GM21737 (cell line): ENCODE measurements at regions not wholly inside any gene's neighbourhood (a gene's known extent, or its start where the extent isn't known, plus 50 kb on each side); places are given as distances from the start of the nearest gene placed in this dataset.

ENCODE experiments used
- ATAC-seq: cut with Tn5 transposase; IDR thresholded peaks from one replicate; pipeline ENCODE4 v1.9.1; 2021; ENCODE audit warnings: mild to moderate bottlenecking, moderate library complexity; ENCODE audit not compliant: unreplicated experiment

DNA sequence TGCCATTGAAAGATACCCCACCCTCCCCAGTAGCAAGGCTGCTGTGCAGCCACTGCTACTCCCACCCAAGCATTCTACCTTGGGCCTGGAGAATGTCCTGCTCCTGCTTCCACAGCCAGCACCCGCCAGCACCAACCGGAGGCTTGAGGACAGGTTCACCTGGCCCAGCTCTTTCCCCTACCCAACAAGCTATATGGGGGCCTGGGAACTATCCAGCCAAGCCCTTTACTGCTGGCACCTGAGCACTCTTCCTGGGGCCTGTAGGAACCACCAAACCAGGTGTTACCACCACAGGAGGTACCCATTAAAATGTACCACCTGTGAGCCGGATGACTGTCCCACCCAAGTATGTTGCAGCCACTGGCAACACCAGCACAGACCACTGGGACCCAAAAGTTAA is 86.1 kb upstream of the GHR start:
- ATAC-seq: no peak

DNA sequence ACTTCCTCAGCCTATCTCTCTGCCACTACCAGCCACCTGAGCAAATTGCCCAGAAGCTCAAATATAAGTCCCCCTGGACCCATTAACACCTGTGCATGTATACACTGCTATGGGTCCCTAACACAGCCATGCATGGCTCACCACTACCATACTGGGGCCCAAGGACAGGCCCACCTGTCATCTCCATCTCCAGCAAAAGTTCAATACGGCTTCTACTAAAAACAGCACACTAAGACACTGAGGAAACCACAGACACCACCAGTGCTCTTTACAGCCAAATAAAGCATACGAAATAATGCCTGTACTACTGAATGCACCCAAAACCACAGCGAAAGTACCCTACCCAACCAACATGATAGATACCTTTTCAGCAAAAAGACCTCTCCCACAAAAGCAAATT is 85.6 kb upstream of the GHR start:
- no peak for ATAC-seq

DNA sequence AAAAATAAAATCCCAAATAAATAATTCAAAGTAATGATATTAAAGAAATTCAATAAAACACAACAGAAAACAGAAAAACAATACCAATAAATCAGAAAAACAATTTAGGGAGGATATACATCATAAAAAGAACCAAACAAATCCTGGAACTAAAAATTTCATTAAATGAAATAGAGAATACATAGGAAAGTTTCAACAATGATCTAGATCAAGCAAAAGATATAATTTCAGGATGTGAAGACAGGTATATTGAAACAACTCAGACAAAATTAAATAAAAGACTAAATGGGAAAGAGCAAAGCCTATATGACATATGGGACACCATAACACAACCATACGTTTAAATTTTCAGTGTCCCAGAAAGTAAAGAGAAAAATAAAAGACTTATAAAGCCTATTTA is 85.1 kb upstream of the GHR start:
- no peak for ATAC-seq

DNA sequence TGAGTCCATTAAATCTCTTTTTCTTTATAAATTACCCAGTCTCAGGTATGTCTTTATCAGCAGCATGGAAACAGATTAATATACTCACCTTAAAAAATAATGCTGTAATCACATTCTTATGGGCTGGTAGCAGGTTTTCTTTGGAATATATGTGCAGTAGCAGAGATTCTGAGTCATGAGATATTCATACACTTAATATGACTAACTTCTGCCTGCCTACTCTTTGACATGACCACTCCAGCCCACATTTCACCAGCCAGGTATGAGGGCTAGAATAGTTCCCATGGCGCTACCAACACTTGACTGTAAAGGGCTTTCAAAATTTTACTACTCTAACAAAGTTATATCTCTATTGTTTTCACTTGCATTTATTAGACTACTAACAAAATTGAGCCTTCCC is 74.1 kb upstream of the GHR start:
- ATAC-seq: no peak

DNA sequence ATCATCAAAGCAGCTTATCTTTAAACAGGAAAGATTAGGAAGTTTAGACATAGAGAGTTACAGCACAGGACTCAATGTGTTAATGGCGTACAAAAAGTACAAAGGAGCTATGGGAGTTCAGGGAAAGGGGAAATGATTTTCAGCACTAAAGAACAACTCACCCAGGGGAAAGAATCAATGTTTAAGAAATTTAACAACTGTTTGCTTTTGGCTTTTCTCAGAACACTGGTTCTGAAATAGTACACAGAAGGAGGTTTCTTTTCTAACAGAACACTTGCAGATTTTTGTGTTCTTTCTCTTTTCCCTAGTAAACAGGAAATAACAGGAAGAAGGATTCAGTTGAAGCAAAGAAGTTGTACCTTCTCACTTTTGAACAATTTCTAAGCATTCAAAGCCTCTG is 71.3 kb upstream of the GHR start:
- no peak for ATAC-seq

DNA sequence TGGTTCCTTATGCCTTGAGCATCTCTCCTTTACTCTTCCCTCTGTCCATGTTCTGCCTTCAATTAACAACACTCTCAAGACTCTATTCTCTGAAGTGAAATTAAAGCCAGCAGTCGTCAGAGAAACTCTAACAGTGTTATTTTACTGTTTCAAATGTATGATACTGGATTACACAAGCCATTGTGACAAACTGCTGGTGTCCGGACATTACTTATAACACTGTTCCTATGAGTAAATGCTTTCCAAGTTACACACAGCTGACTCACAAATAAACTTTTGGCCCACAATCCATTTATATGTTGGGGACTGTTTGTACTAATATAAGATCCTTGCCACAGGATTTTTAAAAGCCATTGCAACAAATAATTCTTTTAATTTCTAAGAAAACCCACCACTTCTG is 63.2 kb upstream of the GHR start:
- ATAC-seq: no peak

DNA sequence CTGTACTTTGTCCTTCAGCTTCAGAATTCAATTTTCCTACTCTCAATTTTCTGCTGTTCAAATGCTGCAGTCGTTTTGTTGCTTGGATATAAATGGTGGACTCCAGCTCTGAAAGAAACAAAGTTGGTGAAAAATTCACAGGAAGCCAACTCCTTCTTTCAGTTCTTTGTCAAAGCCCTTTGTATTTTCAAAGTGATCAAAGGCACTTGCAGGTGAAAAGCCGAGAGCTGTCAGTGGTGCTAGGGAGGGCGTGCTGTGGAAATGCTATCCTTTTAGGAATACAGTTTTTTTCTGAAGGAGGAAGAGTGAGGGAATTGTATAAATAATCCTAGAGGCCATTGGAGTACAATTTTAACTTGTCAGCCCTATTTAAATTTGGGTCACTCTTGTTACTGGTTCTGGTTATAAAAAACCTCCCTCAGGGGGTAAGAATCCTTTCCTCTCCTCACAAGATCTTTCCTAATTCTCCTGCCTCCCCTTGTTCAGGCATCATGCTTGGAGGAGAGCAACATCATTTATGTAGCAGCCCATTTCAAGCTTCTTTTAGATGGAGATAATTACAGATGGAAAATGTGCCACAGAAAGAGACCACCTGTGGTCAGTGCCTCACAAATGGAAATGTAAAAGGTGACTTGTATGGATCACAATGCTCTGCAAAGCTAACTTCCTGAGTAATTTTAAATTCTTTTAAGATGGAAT is 62.5 kb upstream of the GHR start:
- no peak for ATAC-seq

DNA sequence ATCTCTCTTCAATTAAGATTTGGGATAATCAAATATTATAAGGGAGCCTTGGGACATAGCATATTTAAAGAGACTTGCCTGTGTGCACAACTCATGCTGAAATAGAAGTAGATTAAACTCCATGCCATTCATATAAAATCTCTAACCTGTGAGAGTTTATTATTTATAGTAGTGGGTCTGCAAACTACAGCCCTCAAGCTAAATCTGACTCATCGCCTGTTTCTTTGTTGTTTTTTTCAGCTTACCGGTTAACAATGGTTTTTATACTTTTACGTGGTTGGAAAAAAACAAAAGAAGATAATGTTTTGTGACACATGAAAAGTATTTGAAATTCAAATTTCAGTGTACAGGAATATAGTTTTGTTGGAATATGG is 61.9 kb upstream of the GHR start:
- ATAC-seq: no peak

DNA sequence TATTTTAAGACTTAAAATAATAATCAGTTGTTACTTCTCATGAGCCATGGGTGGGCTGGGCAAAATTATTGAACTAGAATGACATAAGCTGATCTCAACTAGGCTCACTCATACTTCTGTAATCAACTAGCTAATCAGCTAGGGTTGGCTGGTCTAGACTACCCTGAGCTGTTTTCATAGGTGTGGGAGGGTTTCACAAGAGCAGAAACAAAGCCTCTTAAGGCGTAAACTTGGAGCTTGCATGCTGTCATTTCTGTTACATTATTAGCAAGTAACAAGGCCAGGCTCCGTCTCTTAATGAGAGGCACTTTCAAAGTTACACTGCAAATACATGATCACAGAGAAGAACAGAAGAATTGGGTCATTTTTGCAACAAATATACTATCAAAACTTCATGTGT is 57.2 kb upstream of the GHR start:
- no peak for ATAC-seq
